NCI-H446 treated with DMSO at 0.1 percent for 48 hours (cell line): ENCODE measurements at regions not wholly inside any gene's neighbourhood (a gene's known extent, or its start where the extent isn't known, plus 50 kb on each side); places are given as distances from the start of the nearest gene placed in this dataset.

Experiments
- DNase-seq: peaks from one replicate; lab custom pipeline; 2025; lab: John Stamatoyannopoulos, UW

DNA sequence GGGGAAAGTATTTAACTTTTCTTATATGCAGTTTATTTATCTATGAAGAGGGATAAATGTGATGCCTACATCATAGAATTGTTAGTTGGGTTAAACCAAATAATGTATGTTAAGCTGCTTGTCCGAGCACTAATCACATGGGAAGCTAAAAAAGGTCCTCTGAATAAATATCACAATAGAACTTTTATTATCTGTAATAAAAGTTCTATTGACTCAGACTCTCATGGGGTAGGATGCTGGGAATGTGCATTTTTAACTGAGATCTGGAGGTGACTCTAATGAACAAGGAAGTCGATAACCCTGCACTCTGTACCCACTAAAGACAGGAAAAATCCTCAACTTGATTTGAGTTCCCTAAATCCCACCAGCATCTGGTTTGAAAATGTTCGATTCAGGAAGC lies 205.9 kb upstream of the IL12B start:
- DNase-seq = no peak

DNA sequence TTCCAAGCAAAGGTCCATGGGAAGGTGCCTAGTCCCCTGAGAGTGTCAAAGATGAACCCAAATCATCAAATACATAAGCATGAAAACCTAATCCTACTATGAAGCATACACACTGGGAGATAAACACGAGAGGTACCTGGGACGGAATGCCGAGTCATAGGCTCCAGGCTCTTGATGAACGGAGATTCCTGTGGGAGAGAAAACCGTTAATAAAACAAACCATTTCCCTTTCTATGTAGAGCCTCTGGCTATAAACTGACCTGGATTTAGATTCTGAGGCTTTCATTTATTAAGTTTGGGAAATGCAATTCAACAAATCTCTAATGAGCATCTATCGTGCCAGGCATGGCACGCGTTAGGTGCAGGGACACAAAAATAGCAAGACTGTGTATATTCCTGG lies 206.4 kb upstream of the IL12B start:
- no peak for DNase-seq

DNA sequence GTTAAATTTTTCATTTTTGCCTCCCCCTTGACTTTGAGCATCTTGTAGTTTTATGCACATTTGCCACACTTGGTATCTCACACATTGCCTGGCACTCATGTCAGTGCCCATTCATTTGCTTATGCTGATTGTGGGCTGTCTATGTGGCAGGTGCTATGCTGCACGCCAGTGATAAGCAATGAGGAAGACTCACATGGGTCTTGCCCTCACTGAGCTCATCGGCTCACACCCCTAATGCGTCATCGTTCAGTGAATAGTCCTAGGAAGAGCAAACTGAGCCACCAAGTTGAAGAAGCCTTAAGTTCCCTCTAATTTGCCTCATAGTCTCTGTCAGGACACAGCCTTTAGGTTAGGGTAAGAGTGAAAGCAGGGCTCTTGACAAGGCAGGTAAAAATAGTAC lies 209.4 kb upstream of the IL12B start:
- DNase-seq = no peak

DNA sequence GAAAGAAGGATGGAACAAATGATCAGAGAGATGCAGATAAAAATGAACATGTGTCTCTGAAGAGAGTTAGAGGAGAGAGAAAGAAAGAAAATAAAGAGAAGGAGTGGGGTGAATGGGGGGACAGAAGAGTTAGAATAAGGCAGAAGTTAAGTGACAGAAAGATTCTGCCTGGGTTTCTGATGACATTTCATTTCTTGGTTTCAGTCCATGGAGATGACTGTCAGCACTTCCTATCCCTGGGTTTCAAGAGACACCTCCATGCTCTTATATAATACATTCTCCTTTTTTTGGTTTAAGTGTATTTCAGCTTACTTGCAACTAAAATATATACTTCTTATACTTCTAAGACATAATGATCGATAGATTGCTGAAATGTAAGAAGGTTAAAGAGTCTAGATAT lies 213.0 kb upstream of the IL12B start:
- DNase-seq = no peak

DNA sequence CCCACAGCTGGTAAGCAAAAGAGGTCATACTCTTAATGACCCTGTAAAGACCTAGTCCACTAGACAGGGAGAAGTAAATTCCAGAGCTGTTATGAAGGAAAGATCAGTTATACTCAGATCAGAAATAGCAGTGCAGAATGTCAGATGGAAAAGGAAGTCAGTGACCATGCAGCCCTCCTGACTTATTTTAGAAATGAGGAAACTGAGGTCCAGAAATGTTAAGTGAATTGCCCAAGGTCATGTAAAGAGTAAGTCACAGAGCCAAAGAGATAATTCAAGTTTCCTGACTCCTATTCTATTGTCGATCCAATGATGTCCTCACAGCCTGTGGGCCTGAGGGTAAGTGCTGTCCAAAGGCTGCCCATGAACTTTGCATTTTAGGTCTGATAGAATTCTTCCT lies 214.9 kb upstream of the IL12B start:
- DNase-seq = no peak

DNA sequence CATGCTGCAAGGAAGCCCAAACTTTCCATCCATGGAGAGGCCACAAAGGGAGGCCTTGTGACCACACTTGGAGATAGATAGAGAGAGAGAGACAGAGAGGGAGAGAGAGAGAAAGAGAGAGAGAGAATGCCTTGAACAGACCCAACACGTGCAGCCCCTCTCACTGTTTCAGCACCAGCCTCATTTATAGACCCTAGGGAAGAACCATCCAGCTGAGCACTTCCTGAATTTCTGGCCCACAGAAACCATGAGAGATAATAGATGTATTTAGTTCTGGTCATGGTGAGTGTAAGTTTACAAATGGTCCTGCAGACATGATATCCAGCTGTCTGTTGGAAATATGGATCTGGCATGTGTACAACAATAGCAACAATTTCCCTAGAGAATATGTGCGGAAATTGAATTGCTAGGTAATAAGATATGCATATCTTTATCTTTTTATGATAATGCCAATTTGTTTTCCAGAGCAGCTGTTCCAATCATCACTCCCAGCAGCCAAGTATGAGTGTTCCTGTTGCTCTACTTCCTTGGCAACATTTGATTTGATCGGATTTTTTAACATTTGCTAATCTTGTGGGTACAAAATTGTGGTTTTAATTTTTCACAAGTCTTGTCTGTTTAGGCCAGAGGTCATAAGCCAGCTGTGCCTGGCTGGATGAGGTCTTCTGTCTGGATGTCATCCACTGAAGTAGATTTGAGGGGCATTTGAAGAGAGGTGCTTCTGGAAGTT lies 217.3 kb upstream of the IL12B start:
- no peak for DNase-seq

DNA sequence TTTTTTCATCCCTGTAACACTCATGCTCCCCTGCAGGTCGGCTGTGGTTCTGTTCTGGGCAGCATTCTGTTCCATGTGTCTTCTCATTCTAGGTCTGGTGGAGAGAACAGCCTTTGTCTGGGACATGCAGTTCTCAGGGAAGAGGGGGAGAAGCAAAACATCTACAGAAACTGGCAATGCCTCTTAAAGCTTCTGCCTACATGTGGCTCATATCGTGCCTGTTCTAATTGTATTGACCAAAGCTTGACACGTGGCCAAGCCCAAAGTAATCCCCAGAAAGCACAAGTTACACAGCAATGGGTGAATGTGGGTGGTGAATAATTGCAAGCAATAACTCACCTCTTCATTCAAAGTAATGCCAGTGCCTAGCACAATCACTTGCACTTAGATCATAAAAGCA lies 218.2 kb upstream of the IL12B start:
- DNase-seq = no peak

DNA sequence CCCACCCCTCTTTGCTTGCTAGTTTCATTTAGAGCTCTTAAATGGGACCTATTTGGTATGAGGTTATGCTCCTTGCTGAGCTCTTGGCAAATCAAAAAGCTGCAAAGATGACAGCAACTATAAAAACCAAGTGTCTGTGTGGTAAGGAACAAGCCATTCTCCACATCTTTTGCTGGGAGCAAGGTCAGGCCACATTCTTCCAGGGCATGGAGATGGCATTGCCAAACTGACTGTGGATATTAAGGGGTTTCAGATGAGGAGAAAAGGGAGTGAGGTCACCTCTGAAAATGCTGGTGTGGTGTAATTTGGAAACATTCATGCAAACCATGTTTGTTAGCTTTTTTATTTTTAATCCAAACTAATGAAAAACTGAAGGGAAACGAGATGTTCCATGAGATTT lies 218.8 kb upstream of the IL12B start:
- no peak for DNase-seq

DNA sequence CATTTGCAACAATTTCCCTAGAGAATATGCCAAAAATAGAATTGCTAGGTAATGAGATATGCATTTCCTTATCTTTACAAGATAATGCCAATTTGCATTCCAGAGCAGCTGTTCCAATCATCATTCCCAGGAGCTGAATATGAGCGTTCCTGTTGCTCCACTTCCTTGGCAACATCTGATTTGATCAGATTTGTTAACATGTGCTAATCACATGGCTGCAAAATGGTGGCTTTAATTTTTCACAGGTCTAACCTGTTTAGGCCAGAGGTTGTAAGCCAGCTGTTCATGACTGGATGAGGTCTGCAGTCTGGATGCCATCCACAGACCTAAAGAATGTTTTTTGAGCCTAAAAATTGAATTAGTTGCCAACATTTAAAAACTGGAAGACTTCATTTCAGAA lies 220.7 kb upstream of the IL12B start:
- no peak for DNase-seq

DNA sequence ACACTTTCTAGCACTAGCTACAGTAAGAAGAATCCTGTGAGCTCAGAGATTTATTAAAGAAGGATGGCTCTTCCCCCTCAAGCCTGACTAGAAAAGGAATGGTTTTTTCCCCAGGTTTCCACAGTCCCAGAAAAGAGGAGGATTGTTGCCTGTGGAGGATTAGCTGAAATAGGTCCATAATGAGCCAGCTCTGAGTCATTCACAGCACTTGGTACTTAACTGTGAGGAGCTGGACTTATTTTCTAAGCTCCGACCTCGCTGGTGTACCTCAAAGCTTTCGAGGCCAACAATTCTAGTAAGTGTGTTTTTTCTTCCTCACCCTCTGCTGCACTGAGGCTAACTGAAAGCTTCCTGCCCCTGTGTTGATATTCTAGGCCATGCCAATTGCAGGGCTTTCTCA lies 222.5 kb upstream of the IL12B start:
- no peak for DNase-seq

DNA sequence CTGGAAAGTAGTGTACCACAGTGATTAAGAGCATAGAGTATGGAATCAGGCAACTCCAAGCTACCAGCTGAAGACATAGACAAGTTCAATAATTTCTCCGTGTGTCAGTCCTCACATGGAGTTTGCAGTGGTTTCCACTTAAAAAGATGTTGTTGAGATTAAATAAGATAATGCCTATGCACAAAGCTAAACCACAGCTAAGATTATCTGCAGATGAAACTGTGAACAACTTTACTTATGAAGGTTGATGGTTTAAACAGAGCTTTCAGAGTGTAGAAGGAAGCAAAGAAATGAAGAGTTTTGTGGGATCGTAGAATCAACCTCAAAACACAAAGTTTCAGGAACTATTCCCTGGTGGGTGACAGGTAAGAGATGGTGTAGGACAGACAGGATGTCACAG lies 223.5 kb upstream of the IL12B start:
- DNase-seq = no peak

DNA sequence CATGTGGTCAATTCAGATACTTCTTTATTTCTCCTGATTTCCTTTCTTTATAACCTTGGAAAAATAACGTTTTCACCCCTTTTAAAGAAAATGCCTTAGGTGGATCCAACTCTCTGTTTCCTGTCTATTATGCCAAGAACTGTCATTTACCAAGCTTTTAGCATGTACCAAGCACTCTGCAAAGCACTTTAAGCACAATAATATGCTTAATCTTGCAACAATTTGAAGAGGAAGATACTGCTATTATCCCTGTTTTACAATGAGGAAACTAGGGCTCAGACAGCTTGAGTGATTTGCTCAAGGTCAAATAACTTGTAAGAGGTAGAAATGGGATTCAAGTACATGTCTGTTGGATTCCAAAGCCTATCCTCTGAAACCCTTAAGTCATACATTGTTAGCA lies 224.8 kb upstream of the IL12B start:
- DNase-seq = no peak

DNA sequence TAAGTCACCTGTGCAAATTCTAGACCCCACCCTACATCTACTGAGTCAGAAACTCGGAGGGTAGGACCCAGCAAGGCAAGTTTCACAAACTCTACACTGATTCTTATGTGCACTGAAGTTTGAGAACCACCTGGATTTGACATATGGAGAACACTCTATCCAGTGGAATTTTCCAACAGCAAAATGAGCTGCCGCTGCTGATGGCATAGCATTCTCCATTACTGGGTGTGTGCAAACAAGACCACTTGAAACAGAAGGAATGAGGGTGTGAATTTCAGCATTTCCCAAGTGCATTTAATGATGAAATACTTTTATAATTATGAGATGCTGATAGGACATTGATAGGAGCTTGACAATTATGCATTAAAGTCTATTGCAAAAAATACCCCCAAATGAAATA lies 229.1 kb upstream of the IL12B start:
- DNase-seq = no peak

DNA sequence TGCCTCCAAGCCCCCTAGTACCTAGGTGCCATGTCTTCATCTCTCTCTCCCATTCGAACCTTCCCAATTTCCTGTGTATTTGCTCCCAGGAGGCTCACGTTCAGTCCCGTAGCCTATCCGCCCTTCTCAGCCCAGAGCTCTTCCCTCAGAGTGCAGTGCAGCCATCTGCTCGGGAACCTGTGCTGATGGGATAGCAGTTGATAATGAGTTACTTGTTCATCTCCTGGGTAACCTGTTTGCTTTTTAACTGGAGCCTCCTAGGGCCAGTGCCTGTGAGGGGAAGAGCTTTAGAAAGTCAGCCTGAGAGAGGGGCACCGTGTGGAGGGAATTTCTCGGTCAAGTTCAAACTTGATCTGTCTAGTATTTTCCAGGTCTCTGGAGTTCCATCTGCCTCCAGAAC lies 229.8 kb upstream of the IL12B start:
- no peak for DNase-seq

DNA sequence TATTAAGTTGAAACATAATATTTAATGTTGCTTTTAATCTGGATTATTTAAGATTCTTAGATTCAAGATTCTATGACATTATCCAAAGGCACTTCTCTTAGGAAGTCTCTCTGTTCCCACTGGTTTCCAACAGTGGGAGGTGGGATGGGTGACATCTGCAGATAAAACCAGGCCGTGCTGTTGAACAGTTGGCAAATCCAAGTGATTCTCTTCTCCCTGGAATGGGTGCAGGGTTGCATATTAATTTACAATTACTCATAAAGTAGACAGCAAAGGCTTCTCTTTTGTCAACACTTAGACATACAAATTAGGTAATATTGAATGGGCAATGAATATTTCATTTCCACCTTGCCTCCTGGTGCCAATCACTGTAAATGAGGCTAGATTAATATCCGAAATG lies 233.7 kb upstream of the IL12B start:
- DNase-seq = peak; percentile 87

DNA sequence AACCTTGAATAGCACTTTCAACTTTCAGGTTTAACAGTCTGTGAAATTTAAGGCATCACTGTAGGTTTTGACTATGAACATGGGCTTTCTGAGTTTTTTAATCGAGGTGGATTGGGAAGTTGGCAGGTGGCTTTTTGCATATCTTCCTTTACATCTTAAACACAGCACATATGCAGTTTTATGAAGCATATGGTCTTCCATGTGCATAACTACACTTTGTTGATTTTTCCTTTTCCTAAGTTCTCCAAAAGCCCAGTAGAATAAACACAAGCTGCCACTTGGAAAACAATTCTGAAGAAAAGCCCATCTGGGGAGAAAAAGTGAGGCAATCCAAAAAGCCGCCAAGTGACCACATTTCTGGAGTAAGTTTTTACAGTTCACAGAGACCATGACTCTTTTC lies 236.5 kb upstream of the IL12B start:
- peak; percentile 59 for DNase-seq

DNA sequence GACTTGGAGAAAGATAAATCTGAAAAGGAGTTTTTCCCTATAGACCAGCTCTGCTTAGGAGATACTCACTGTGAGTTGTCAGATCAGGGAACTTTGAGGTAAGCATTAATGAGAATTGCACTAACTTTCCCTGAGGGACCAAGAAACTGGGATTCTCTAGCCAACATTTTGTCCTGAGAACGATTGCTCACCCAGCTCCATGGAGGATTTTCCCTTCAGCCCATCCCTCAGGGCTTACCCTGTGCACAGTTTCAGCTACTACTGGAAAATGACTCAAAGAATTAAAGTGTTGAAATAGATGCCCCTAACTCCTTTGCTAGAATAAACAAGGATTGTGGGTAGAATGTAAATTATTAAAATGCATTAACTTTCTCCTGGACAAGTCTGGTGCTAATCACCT lies 237.2 kb upstream of the IL12B start:
- no peak for DNase-seq

DNA sequence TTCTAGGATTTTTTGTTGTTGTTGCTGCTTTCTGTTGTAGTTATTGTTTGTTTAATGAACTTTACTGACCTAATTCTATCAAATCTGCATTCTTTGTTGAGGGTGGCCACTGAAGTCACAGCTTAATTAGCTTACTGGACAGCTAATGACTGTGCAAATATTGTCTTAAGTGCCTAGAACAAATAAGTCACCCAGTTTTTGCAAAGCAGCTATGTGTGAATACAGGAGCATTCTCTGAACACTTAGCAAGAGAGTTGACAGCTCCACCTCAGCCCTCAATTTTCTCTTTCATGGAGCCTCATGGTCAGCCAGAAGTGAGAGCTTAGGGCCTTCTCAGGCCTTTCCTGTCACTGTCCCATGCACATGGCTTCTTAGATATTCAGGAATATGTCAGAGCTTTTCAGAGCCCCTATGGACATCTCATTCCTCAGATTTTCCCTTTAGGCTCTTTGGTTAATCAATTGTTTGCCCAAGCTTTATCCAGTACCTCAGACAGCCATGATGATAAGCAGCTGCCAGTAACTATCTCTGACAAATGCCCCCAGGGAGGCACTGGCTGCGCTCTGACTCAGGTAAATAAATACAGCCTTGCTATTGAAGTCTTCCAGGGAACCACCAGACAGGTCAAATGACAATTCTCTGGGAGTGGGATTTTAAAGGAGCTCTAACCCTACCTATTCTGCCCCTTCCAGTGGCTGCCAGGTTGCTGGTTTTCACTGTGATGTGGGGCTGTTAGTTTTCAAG lies 241.4 kb upstream of the IL12B start:
- DNase-seq = no peak

DNA sequence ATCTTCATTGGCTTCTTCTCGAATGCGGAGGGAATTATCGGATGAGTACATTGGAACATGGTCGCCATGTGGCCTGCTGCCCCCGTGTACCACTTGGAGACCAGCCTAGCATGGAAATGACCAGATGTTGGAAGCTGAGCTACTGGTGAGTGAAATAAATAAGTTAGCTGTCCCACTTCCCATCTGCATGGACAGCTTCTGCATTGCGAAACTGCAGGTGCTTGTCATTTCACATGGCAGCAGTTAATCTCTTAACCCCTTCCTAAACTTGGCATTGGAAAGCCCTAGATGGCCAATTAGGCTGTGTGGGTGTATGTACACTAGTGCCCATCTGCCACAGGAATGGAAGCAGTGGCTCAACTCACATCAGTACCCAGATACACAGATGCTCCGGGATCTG lies 246.6 kb upstream of the IL12B start:
- DNase-seq = peak; percentile 52

DNA sequence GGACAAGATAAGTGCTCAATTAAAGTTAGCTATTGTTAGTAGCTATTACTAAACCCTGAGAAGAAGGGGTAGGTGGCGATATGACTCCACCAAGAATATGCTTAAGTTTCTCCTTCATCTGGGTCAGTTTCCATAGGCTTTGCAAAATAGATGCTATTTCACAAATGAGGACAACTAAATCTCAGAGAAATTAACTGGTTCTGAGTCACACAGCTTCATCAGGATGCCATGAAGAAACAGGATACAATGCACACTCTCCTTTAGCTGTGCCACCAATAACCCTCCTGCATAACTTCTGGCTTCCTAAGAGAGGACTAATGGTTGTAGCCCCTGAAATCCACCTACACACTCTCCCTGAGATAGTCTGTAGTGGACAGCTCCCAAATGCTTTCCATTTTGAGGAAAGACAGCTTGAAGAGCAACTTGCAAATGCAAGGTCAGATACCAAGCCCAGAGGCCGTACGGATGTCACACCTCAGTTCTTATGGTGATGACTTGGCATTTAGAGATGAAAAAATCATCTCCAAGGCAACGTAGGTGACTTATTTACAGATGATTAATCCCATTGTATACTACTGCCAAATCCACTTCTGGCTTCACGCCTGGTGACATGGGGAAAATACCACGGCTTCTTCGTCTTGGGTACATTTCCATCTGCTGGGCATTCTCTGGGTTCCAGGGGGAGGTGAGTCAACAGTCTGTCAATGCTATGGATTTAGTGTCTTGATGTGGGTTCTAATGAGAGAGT lies 251.4 kb upstream of the IL12B start:
- peak; percentile 94 for DNase-seq

DNA sequence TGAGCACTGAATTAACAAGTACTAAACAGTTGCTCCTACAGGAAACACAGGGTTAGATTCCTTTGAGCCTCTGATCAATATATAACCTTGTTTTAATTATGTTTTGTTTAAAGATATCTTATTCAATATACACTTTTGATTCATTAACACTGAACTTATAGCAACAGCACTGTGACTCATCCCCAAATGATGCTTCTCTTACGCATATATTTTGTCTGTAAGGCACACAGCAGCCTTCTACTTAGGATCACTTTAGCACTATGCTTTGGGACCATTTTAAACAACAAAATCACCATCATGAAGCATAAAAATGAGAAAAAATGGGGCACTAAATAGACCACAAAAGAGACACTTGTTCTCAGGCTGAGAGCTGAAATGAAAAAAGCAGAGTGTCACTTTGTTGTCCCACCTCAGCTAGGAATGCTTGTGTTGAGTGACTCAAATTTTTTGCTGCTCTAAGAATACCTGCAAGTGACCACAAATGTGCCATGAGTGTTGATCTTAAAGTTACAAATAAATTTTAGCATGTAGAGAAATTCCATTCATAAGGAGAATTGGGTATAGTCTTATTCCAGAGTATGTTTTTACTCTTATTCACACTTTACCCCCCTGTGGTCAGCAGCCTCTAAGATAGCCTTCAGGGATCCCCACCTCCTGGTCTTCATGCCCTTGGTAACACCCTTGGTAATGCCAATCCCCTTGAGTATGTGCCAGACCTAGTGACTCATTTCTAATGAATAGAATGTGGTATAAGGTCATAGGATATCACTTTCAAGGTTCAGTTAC lies 252.7 kb upstream of the IL12B start:
- DNase-seq = no peak

DNA sequence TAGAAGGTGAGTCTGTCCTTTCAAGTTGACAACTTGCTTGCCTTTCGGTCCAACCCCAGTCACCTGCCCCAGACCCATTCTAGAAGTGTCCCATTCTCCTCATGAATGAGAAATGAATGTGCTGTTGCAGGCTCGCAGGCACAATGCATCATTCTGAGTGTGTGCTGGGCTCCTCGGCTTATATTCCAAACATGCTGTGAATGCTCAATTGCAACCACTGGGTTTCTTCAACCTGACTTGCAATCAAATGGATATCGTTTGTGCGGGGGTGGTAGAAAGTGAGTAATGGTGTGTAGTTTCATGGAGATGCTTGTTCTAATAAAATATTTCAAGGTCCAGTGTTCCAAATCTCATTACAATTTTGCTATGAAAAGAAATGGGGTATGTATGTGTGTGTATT lies 256.6 kb upstream of the IL12B start:
- no peak for DNase-seq
